ENCODE measurements at regions not wholly inside any gene's neighbourhood (a gene's known extent, or its start where the extent isn't known, plus 50 kb on each side); places are given as distances from the start of the nearest gene placed in this dataset.

GRCh38 chr9:99472240-99472915, 250.3 kb downstream of the SEC61B start:
- Mint-ChIP-seq H3K9me3 (peaks cover 0 to 6% of the 10 kb centered on the region in 2 experiments; a peak in 1 of 5 replicates), H3K27ac (no peak overlapping the region), H3K36me3 (ENCODE audit: insufficient read depth in 1 of 3, low read depth in 3 of 3) (no peaks in the 10 kb centered on the region), H3K27me3 (ENCODE audit: low read depth) (peaks cover 1% of the 10 kb centered on the region), H3K4me1 (peaks cover 10 to 11% of the 10 kb centered on the region in 2 experiments), H3K4me3 (no peak overlapping the region)
- Histone ChIP-seq H3K4me2 (ENCODE audit: insufficient read depth, insufficient read length, low read length) (no peak overlapping the region), H4K5ac (ENCODE audit: insufficient read length, low read depth, low read length) (no peak overlapping the region), H2BK12ac (ENCODE audit: insufficient read length, low read depth, low read length) (no peak overlapping the region), H4K8ac (replicated peaks; ENCODE audit: insufficient read length, low read depth, low read length) (no peak overlapping the region), H2BK120ac (ENCODE audit: low read depth, low read length, poor library complexity, severe bottlenecking) (no peak overlapping the region), H3K23ac (ENCODE audit: insufficient read length, low read depth, low read length) (no peak overlapping the region), H4K20me1 (ENCODE audit: control insufficient read depth, insufficient read depth, insufficient read length) (no peaks in the 10 kb centered on the region), H2BK15ac (ENCODE audit: low read depth, low read length) (no peak overlapping the region), H4K91ac (ENCODE audit: insufficient read length, low read depth, low read length) (no peak overlapping the region), H3T11ph (ENCODE audit: low read length) (no peak overlapping the region), H3K56ac (ENCODE audit: insufficient read length, low read depth, low read length) (no peak overlapping the region), H2AK5ac (ENCODE audit: insufficient read length, low read length) (no peak overlapping the region), H3K27ac (ENCODE audit: insufficient read length, low read depth, low read length) (no peak overlapping the region), H3K27me3 (ENCODE audit: insufficient read depth, low read length) (no peaks in the 10 kb centered on the region), H2BK20ac (ENCODE audit: low read depth, low read length, poor library complexity, severe bottlenecking) (no peak overlapping the region), H3K23me2 (ENCODE audit: insufficient read length, low read depth, low read length, poor library complexity, severe bottlenecking) (no peaks in the 10 kb centered on the region), H3K4ac (ENCODE audit: low read depth, low read length) (no peak overlapping the region), H3K4me1 (ENCODE audit: insufficient read depth, low read length) (no peaks in the 10 kb centered on the region), H3K9ac (ENCODE audit: extremely low read depth, insufficient read length, low read length) (no peak overlapping the region), H2AFZ (ENCODE audit: low read length) (no peak overlapping the region), H3K79me1 (ENCODE audit: insufficient read depth, low read depth, low read length, poor library complexity, severe bottlenecking) (no peaks in the 10 kb centered on the region), H2BK5ac (ENCODE audit: insufficient read length, low read length) (no peak overlapping the region), H3K18ac (ENCODE audit: insufficient read length, low read depth, low read length) (no peak overlapping the region), H3K9me3 (ENCODE audit: control insufficient read depth, low read depth, low read length) (no peaks in the 10 kb centered on the region), H3K14ac (ENCODE audit: insufficient read depth, low read length) (no peak overlapping the region), H3K79me2 (ENCODE audit: insufficient read depth, low read length) (no peaks in the 10 kb centered on the region)
- WGBS (ENCODE audit: extremely low coverage, insufficient read length, low lambda C conversion rate), result no CpG with 5 or more reads among the region's 6 CpGs
- DNase-seq, result no peak
- TF ChIP-seq CTCF (conservative IDR thresholded peaks at IDR 0.05), result no peak
